ENCODE measurements at regions not wholly inside any gene's neighbourhood (a gene's known extent, or its start where the extent isn't known, plus 50 kb on each side); places are given as distances from the start of the nearest gene placed in this dataset.

GRCh38 chr3:73296859-73297258 lies 235.4 kb downstream of the EBLN2 start:
- Histone ChIP-seq H3K36me3 (replicated peaks in 1 of 2; ENCODE audit: insufficient read depth in 1 of 2, low read depth in 2 of 2) (no peaks in the 10 kb centered on the region), H3K4me3 (no peak overlapping the region), H3K4me1 (no peaks in the 10 kb centered on the region), H3K27ac (no peak overlapping the region), H3K27me3 (no peaks in the 10 kb centered on the region), H3K9me3 (no peaks in the 10 kb centered on the region)
- no peak for DNase-seq
- 92% methylated on average over 5 of the region's 5 CpGs for WGBS, 2 donors
- intact Hi-C loops (cut with DNase I): no loop called here
- TF ChIP-seq, protein P1, sequence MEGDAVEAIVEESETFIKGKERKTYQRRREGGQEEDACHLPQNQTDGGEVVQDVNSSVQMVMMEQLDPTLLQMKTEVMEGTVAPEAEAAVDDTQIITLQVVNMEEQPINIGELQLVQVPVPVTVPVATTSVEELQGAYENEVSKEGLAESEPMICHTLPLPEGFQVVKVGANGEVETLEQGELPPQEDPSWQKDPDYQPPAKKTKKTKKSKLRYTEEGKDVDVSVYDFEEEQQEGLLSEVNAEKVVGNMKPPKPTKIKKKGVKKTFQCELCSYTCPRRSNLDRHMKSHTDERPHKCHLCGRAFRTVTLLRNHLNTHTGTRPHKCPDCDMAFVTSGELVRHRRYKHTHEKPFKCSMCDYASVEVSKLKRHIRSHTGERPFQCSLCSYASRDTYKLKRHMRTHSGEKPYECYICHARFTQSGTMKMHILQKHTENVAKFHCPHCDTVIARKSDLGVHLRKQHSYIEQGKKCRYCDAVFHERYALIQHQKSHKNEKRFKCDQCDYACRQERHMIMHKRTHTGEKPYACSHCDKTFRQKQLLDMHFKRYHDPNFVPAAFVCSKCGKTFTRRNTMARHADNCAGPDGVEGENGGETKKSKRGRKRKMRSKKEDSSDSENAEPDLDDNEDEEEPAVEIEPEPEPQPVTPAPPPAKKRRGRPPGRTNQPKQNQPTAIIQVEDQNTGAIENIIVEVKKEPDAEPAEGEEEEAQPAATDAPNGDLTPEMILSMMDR (IDR thresholded peaks at IDR 0.05): no peak
- no peak for TF ChIP-seq POLR2A (IDR thresholded peaks at IDR 0.05)
- ATAC-seq: no peak

- no peaks in the 10 kb centered on the region for H3K27me3 ChIP-seq
- no peak overlapping the region for H3K4me3 ChIP-seq
- H3K36me3 ChIP-seq (replicated peaks in 1 of 2; ENCODE audit: insufficient read depth in 1 of 2, low read depth in 2 of 2): no peaks in the 10 kb centered on the region
- no peaks in the 10 kb centered on the region for H3K4me1 ChIP-seq
- TF ChIP-seq POLR2A (IDR thresholded peaks at IDR 0.05): no peak
- TF ChIP-seq, protein P1 (IDR thresholded peaks at IDR 0.05): no peak
- intact Hi-C loops (cut with DNase I): no loop called here
- DNase-seq: no peak
- no peak overlapping the region for H3K27ac ChIP-seq
- no peaks in the 10 kb centered on the region for H3K9me3 ChIP-seq
- ATAC-seq: no peak
- WGBS, 2 donors: 47 to 49% methylated on average over 11 of the region's 11 CpGs
These were observed 237.1 kb downstream of the EBLN2 start for GRCh38 chr3:73298243-73299183.

- TF ChIP-seq, protein P1 (IDR thresholded peaks at IDR 0.05): no peak
- no peak for TF ChIP-seq POLR2A (IDR thresholded peaks at IDR 0.05)
- Histone ChIP-seq H3K4me1 (no peaks in the 10 kb centered on the region), H3K36me3 (replicated peaks in 1 of 2; ENCODE audit: insufficient read depth in 1 of 2, low read depth in 2 of 2) (no peaks in the 10 kb centered on the region), H3K9me3 (no peaks in the 10 kb centered on the region), H3K27me3 (no peaks in the 10 kb centered on the region), H3K4me3 (no peak overlapping the region), H3K27ac (no peak overlapping the region)
- 71 to 78% methylated on average over 5 of the region's 5 CpGs for WGBS, 2 donors
- ATAC-seq (no peak), DNase-seq (no peak)
- intact Hi-C loops (cut with DNase I): no loop called here
These were observed 237.8 kb downstream of the EBLN2 start for GRCh38 chr3:73299184-73299691.

- H3K9me3 ChIP-seq: no peaks in the 10 kb centered on the region
- TF ChIP-seq, protein P1 (IDR thresholded peaks at IDR 0.05): no peak
- TF ChIP-seq POLR2A (IDR thresholded peaks at IDR 0.05): no peak
- no peaks in the 10 kb centered on the region for H3K4me1 ChIP-seq
- ATAC-seq (no peak), DNase-seq (no peak)
- no peak overlapping the region for H3K4me3 ChIP-seq
- H3K27ac ChIP-seq: no peak overlapping the region
- no peaks in the 10 kb centered on the region for H3K36me3 ChIP-seq (replicated peaks in 1 of 2; ENCODE audit: insufficient read depth in 1 of 2, low read depth in 2 of 2)
- H3K27me3 ChIP-seq: no peaks in the 10 kb centered on the region
- 85 to 86% methylated on average over 4 to 5 of the region's 5 CpGs for whole genome bisulfite sequencing, 2 donors
- intact Hi-C loops (cut with DNase I): no loop called here
These were observed 252.9 kb downstream of the EBLN2 start for GRCh38 chr3:73314151-73314951.

Data from body of pancreas (tissue), 4 donors.